ENCODE measurements at regions not wholly inside any gene's neighbourhood (a gene's known extent, or its start where the extent isn't known, plus 50 kb on each side); places are given as distances from the start of the nearest gene placed in this dataset.

DNA sequence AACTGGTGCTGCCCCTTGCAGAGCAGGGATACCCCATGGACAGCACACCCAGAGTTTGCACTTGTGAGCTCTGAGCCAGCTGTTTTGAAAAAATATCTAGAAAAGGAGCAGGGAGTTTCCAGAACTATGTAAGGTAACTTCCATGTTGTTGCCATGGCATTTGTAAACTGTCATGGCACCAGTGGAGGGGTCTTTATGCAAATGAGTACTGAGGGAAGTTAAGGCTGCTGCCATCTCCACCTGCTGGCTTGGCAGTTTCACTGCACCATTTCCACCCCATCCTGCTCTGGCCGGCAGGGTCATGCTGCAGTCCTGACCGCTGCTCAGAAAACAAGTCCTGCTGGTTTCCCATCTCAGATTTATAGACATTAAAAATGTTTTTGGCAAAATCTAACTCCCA is 52.3 kb upstream of the SNTG2 start:
- peak; percentile 37 for DNase-seq (ENCODE audit: low read depth)
- H3K4me3 ChIP-seq (ENCODE audit: low read depth, low read length) = no peak overlapping the region
- TF ChIP-seq, protein P1, sequence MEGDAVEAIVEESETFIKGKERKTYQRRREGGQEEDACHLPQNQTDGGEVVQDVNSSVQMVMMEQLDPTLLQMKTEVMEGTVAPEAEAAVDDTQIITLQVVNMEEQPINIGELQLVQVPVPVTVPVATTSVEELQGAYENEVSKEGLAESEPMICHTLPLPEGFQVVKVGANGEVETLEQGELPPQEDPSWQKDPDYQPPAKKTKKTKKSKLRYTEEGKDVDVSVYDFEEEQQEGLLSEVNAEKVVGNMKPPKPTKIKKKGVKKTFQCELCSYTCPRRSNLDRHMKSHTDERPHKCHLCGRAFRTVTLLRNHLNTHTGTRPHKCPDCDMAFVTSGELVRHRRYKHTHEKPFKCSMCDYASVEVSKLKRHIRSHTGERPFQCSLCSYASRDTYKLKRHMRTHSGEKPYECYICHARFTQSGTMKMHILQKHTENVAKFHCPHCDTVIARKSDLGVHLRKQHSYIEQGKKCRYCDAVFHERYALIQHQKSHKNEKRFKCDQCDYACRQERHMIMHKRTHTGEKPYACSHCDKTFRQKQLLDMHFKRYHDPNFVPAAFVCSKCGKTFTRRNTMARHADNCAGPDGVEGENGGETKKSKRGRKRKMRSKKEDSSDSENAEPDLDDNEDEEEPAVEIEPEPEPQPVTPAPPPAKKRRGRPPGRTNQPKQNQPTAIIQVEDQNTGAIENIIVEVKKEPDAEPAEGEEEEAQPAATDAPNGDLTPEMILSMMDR (conservative IDR thresholded peaks at IDR 0.05; ENCODE audit: low read depth, low read length) = peak; percentile 61

DNA sequence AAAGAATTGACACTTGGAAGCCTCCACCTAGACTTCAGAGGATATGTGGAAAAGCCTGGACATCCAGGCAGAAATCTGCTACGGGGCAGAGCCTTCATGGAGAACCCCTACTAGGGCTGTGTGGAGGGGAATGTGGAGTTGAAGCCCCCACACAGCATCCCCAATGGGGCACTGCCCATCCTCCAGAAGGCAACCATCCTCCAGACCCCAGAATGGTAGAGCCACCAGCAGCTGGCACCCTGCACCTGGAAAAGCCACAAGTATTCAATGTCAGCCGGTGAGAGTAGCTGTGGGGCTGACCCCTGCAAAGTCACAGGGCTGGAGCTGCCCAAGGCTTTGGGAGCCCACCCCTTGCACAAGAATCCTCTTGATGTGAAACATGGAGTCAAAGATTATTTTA is 53.6 kb upstream of the SNTG2 start:
- DNase-seq (ENCODE audit: low read depth) = no peak
- no peak overlapping the region for H3K4me3 ChIP-seq (ENCODE audit: low read depth, low read length)
- TF ChIP-seq, protein P1 (conservative IDR thresholded peaks at IDR 0.05; ENCODE audit: low read depth, low read length) = no peak

- TF ChIP-seq, protein P1 (conservative IDR thresholded peaks at IDR 0.05; ENCODE audit: low read depth, low read length) = no peak
- H3K4me3 ChIP-seq (ENCODE audit: low read depth, low read length) = no peak overlapping the region
These were observed 57.3 kb upstream of the SNTG2 start for GRCh38 chr2:893311-893710.

DNA sequence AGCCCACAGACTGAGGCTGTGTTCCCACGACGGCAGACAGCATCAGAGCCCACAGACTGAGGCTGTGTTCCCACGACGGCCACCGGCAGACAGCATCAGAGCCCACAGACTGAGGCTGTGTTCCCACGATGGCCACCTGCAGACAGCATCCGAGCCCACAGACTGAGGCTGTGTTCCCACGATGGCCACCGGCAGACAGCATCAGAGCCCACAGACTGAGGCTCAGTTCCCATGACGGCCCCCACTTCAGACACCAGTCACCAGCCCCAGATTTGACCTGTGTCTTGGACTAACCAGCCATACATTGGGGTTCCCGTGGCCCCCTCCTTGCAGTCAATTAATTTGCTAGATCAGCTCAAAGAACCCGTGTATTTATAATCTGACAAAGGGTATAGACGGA is 57.8 kb upstream of the SNTG2 start:
- TF ChIP-seq, protein P1 (conservative IDR thresholded peaks at IDR 0.05; ENCODE audit: low read depth, low read length) = no peak

More at GRCh38 chr2:893311-893710, 57.3 kb upstream of the SNTG2 start:
- DNase-seq (ENCODE audit: low read depth) = peak; percentile 4

DNA sequence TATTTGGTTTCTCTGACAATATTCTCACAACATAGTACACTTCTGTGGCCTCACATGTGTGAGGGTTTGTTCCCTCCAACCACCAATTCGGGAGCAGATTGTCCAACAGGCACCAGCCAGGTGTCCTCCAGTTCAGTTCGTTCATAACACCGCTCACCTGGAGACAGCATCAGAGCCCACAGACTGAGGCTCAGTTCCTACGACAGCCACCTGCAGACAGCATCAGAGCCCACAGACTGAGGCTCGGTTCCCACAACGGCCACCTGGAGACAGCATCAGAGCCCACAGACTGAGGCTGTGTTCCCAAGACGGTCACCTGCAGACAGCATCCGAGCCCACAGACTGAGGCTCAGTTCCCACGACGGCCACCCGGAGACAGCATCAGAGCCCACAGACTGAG is 58.2 kb upstream of the SNTG2 start:
- TF ChIP-seq, protein P1 (conservative IDR thresholded peaks at IDR 0.05; ENCODE audit: low read depth, low read length) = no peak
- H3K4me3 ChIP-seq (ENCODE audit: low read depth, low read length) = no peak overlapping the region
- DNase-seq (ENCODE audit: low read depth) = no peak

More for the DNA sequence above, 57.8 kb upstream of the SNTG2 start:
- no peak for DNase-seq (ENCODE audit: low read depth)
- no peak overlapping the region for H3K4me3 ChIP-seq (ENCODE audit: low read depth, low read length)

GRCh38 chr2:891734-892133 is 58.9 kb upstream of the SNTG2 start:
- no peak for DNase-seq (ENCODE audit: low read depth)
- H3K4me3 ChIP-seq (ENCODE audit: low read depth, low read length) = no peak overlapping the region
- TF ChIP-seq, protein P1 (conservative IDR thresholded peaks at IDR 0.05; ENCODE audit: low read depth, low read length) = no peak

GRCh38 chr2:890791-891190 is 59.9 kb upstream of the SNTG2 start:
- TF ChIP-seq, protein P1 (conservative IDR thresholded peaks at IDR 0.05; ENCODE audit: low read depth, low read length) = no peak
- H3K4me3 ChIP-seq (ENCODE audit: low read depth, low read length) = no peak overlapping the region
- DNase-seq (ENCODE audit: low read depth) = no peak
